ENCODE measurements at regions not wholly inside any gene's neighbourhood (a gene's known extent, or its start where the extent isn't known, plus 50 kb on each side); places are given as distances from the start of the nearest gene placed in this dataset.

DNA sequence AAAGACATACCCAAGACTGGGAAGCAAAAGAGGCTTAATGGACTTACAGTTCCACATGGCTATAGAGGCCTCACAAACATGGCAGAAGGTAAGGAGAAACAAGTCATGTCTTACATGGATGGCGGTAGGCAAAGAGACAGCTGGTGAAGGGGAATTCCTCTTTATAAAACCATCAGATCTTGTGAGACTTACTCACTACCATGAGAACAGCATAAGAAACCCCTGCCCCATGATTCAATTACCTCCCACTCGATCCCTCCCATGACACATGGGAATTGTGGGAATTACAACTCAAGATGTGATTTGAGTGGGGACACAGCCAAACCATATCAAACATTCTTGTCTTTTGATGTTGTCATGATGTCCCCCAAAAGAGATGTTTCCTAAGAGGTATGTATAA, 103.3 kb downstream of the DUSP10 start:
- intact Hi-C loops (cut with micrococcal nuclease) (no loop called here), dilution Hi-C loops (cut with MboI; ENCODE audit: extremely low pct_ligation_motif_present, low sequenced_read_pairs) (no loop called here)
- no TSS peak for BruUV-seq (replicated peaks)
- Histone ChIP-seq H3K27me3 (ENCODE audit: control insufficient read depth in 2 of 2, insufficient read depth in 2 of 2, low read length in 2 of 2) (no peaks in the 10 kb centered on the region), H2AFZ (ENCODE audit: low read depth, low read length) (no peak overlapping the region), H3K9ac (replicated peaks; ENCODE audit: extremely low read depth, insufficient read depth, low read length) (no peak overlapping the region), H3K36me3 (ENCODE audit: control insufficient read depth in 2 of 2, extremely low read depth in 1 of 2, insufficient read depth in 2 of 2, low read length in 2 of 2) (no peaks in the 10 kb centered on the region), H3K27ac (ENCODE audit: insufficient read depth, low read depth, low read length) (no peak overlapping the region), H3K79me2 (ENCODE audit: control insufficient read depth, insufficient read depth, low read length) (no peaks in the 10 kb centered on the region), H3K9me1 (replicated peaks; ENCODE audit: control insufficient read depth, extremely low read depth, insufficient read depth, low read length) (peaks cover 2% of the 10 kb centered on the region), H3K9me3 (replicated peaks; ENCODE audit: control insufficient read depth, insufficient read depth, low read length) (no peaks in the 10 kb centered on the region), H4K20me1 (replicated peaks; ENCODE audit: control insufficient read depth, extremely low read depth, insufficient read depth, low read length) (no peaks in the 10 kb centered on the region), H3K4me2 (ENCODE audit: insufficient read depth, low read length) (no peak overlapping the region), H3K4me1 (ENCODE audit: control insufficient read depth, extremely low read depth, insufficient read depth, low read length) (no peaks in the 10 kb centered on the region), H3K4me3 (replicated peaks in 1 of 3; ENCODE audit: insufficient read depth in 1 of 3, low read depth in 1 of 3, low read length in 3 of 3) (no peak overlapping the region)
- CTCF ChIA-PET = interaction anchor here (0.8 kb wide), 1 partner anchor 20 kb away, joined by 3 read pairs; no protein-coding TSS in a partner anchor
- TF ChIP-seq GATA2 (IDR thresholded peaks at IDR 0.05; ENCODE audit: insufficient read depth, insufficient read length, low read depth, low read length) = no peak
- no peak for TF ChIP-seq POLR2AphosphoS5 (IDR thresholded peaks at IDR 0.05; ENCODE audit: insufficient read depth, low read depth, low read length)
- TF ChIP-seq, protein P1, sequence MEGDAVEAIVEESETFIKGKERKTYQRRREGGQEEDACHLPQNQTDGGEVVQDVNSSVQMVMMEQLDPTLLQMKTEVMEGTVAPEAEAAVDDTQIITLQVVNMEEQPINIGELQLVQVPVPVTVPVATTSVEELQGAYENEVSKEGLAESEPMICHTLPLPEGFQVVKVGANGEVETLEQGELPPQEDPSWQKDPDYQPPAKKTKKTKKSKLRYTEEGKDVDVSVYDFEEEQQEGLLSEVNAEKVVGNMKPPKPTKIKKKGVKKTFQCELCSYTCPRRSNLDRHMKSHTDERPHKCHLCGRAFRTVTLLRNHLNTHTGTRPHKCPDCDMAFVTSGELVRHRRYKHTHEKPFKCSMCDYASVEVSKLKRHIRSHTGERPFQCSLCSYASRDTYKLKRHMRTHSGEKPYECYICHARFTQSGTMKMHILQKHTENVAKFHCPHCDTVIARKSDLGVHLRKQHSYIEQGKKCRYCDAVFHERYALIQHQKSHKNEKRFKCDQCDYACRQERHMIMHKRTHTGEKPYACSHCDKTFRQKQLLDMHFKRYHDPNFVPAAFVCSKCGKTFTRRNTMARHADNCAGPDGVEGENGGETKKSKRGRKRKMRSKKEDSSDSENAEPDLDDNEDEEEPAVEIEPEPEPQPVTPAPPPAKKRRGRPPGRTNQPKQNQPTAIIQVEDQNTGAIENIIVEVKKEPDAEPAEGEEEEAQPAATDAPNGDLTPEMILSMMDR (IDR thresholded peaks at IDR 0.05; ENCODE audit: extremely low read depth in 1 of 2, insufficient read depth in 1 of 2, low read depth in 1 of 2, low read length in 2 of 2) = no peak
- no peak for TF ChIP-seq EZH2 (IDR thresholded peaks at IDR 0.05; ENCODE audit: borderline replicate concordance, low read depth, low read length, severe bottlenecking)
- TF ChIP-seq JUN (IDR thresholded peaks at IDR 0.05; ENCODE audit: borderline replicate concordance, insufficient read depth, insufficient read length, low read depth) = no peak
- TF ChIP-seq, protein P2, sequence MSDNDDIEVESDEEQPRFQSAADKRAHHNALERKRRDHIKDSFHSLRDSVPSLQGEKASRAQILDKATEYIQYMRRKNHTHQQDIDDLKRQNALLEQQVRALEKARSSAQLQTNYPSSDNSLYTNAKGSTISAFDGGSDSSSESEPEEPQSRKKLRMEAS (IDR thresholded peaks at IDR 0.05; ENCODE audit: insufficient read depth, insufficient read length) = no peak
- no peak for TF ChIP-seq POLR2A (IDR thresholded peaks at IDR 0.05; ENCODE audit: low read depth, low read length)
- no peak for TF ChIP-seq FOS (IDR thresholded peaks at IDR 0.05; ENCODE audit: borderline replicate concordance, insufficient read depth, low read length)
- TF ChIP-seq MYC (IDR thresholded peaks at IDR 0.05; ENCODE audit: low read depth, low read length) = no peak
- no peak for FAIRE-seq
- no peak for DNase-seq (ENCODE audit: low read depth, low spot score)
- POLR2A ChIA-PET = no interaction called here
